A673 (cell line): ENCODE measurements at regions not wholly inside any gene's neighbourhood (a gene's known extent, or its start where the extent isn't known, plus 50 kb on each side); places are given as distances from the start of the nearest gene placed in this dataset.

Experiments
- BruUV-seq: library from RNA; stranded (reverse); fragments of 400-500 nt; replicated peaks from 2 replicates; lab custom pipeline; 2021; lab: Mats Ljungman, UMichigan
- CTCF ChIA-PET: fragments of 300-600 bp; sonication (Branson Sonifier 250); formaldehyde crosslinking; loops from one replicate; lab custom pipeline; 2022; ENCODE audit warnings: antibody characterized with exemption; lab: Charles Lee
- POLR2A ChIA-PET: fragments of 300-600 bp; sonication (Branson Sonifier 250); formaldehyde crosslinking; loops from one replicate; lab custom pipeline; 2022; ENCODE audit warnings: antibody characterized with exemption; ENCODE audit not compliant: low non-redundant PET; lab: Charles Lee
- DNase-seq: peaks from one replicate; pipeline ENCODE4 v3.0.0-alpha.2; 2015; ENCODE audit warnings: low spot score
- H3K27ac ChIP-seq: fragments of 200-600 bp; sonication (generic); 2 replicates; pipeline ENCODE4 v1.5.1; 2016; ENCODE audit warnings: mixed run types, low read depth, mild to moderate bottlenecking, mixed read lengths, antibody characterized with exemption, low read length; ENCODE audit not compliant: poor library complexity, severe bottlenecking
- H3K27me3 ChIP-seq: fragments of 200-600 bp; sonication (generic); replicated peaks from 2 replicates; pipeline ENCODE4 v1.6.1; 2017; ENCODE audit warnings: mixed run types, low read depth, mild to moderate bottlenecking, mixed read lengths, antibody characterized with exemption, low read length; ENCODE audit not compliant: insufficient read depth, poor library complexity
- H3K36me3 ChIP-seq: fragments of 200-600 bp; sonication (generic); 2 replicates; pipeline ENCODE4 v1.6.1; 2016; ENCODE audit warnings: mixed run types, mild to moderate bottlenecking, mixed read lengths, antibody characterized with exemption, low read length; ENCODE audit not compliant: insufficient read depth, poor library complexity, severe bottlenecking
- H3K4me1 ChIP-seq: fragments of 200-600 bp; sonication (generic); 2 replicates; pipeline ENCODE4 v1.6.1; 2017; ENCODE audit warnings: mixed run types, mild to moderate bottlenecking, mixed read lengths, antibody characterized with exemption, low read length; ENCODE audit not compliant: insufficient read depth, poor library complexity, severe bottlenecking
- H3K4me3 ChIP-seq: fragments of 200-600 bp; sonication (generic); 2 replicates; pipeline ENCODE4 v1.5.1; 2016; ENCODE audit warnings: low read depth, mixed run types, mild to moderate bottlenecking, mixed read lengths, low read length; ENCODE audit not compliant: poor library complexity, severe bottlenecking
- H3K9me3 ChIP-seq: fragments of 200-600 bp; sonication (generic); 2 replicates; pipeline ENCODE4 v1.6.1; 2016; ENCODE audit warnings: mixed run types, low read depth, mild to moderate bottlenecking, mixed read lengths, antibody characterized with exemption, low read length; ENCODE audit not compliant: poor library complexity, severe bottlenecking
- CTCF ChIP-seq: fragments of 300-800, 200-600 bp; sonication (generic); conservative IDR thresholded peaks from 2 replicates; pipeline ENCODE4 v1.5.1; 2017; ENCODE audit warnings: low read depth, mild to moderate bottlenecking, antibody characterized with exemption, low read length, moderate library complexity, mixed read lengths
- EZH2 ChIP-seq: fragments of 200-600 bp; sonication (generic); IDR thresholded peaks from 2 replicates; pipeline ENCODE4 v1.6.1; 2017; ENCODE audit warnings: borderline replicate concordance, low read depth, mild to moderate bottlenecking, mixed read lengths, antibody characterized with exemption, low read length; ENCODE audit not compliant: poor library complexity, severe bottlenecking
- intact Hi-C: fragments of 100-400 bp; cut with micrococcal nuclease; formaldehyde crosslinking; loops from one replicate; pipeline ENCODE4 v1.10.0; 2022; ENCODE audit not compliant: unreplicated experiment

GRCh38 chr13:52925775-52926285, 77.4 kb upstream of the PCDH8 start:
- no TSS peak for BruUV-seq
- Histone ChIP-seq H3K9me3 (no peaks in the 10 kb centered on the region), H3K27me3 (no peaks in the 10 kb centered on the region), H3K27ac (no peak overlapping the region), H3K4me1 (no peaks in the 10 kb centered on the region), H3K4me3 (no peak overlapping the region), H3K36me3 (no peaks in the 10 kb centered on the region)
- no peak for DNase-seq
- POLR2A ChIA-PET = no interaction called here
- intact Hi-C loops = no loop called here
- CTCF ChIA-PET = interaction anchor here (1.4 kb wide), 1 partner anchor 42 kb away, joined by 4 read pairs; no protein-coding TSS in a partner anchor
- TF ChIP-seq EZH2 (no peak), CTCF (no peak)

GRCh38 chr13:52925251-52925650, 76.8 kb upstream of the PCDH8 start:
- no peak for DNase-seq
- Histone ChIP-seq H3K4me3 (no peak overlapping the region), H3K27me3 (no peaks in the 10 kb centered on the region), H3K4me1 (no peaks in the 10 kb centered on the region), H3K9me3 (no peaks in the 10 kb centered on the region), H3K27ac (no peak overlapping the region), H3K36me3 (no peaks in the 10 kb centered on the region)
- CTCF ChIA-PET = interaction anchor here (1.4 kb wide), 1 partner anchor 43 kb away, joined by 4 read pairs; no protein-coding TSS in a partner anchor
- POLR2A ChIA-PET = no interaction called here
- no peak for TF ChIP-seq CTCF
- no peak for TF ChIP-seq EZH2
- no TSS peak for BruUV-seq
- intact Hi-C loops = no loop called here

DNA sequence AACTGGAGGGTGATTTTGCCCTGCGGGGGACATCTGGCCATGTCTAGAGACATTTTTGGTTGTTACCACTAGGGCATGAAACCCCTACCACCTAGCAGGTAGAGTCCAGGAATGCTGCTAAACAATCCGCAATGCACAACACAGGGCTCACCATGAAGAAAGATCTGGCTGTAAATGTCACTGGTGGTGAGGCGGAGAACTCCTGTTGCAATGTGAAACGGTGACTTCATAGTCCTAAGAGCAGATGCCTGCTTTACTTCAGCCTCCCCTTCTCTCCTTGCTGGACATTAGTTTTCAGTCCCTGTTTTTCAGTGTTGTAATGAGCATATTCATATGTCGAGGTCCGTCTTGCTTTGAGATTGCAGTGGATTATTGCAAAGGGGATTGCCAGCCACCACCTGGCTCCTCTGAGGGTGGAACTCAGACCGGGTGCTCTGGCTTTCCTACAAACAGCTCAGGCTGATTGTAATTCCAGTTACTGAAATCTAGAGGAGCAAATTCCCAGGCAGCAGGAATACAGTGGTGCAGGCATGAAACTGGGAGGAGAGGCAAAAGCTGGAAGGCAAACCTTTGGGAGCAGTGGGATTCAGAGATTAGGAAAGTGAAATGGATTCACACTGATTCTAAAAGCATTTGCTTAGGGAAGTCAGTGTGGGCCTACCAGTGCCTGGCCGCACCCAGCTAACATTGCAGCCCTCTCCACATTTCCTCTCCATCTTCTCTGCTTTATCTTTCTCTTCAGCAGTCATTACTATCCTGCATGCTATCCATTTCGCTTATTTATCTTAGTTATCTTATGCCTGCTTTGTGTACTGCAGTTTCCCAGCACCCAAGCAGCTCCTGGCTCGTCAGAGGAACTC, 76.1 kb upstream of the PCDH8 start:
- Histone ChIP-seq H3K4me3 (no peak overlapping the region), H3K4me1 (no peaks in the 10 kb centered on the region), H3K27me3 (no peaks in the 10 kb centered on the region), H3K27ac (no peak overlapping the region), H3K36me3 (no peaks in the 10 kb centered on the region), H3K9me3 (no peaks in the 10 kb centered on the region)
- no peak for TF ChIP-seq EZH2
- no peak for TF ChIP-seq CTCF
- DNase-seq = no peak
- ChIA-PET POLR2A (no interaction called here), CTCF (no interaction called here)
- intact Hi-C loops = no loop called here
- BruUV-seq = no TSS peak
